SK-N-SH treated with all-trans-retinoic acid at 6 μM for 48 hours (cell line): ENCODE measurements at regions not wholly inside any gene's neighbourhood (a gene's known extent, or its start where the extent isn't known, plus 50 kb on each side); places are given as distances from the start of the nearest gene placed in this dataset.

Source experiments
- ATAC-seq: fragments of 200-7000 bp; cut with Tn5 transposase; 3 replicates; pipeline ENCODE4 v1.9.1; 2020; ENCODE audit warnings: mild to moderate bottlenecking, moderate library complexity
- ARNTL ChIP-seq: fragments of 450-650 bp; formaldehyde crosslinking; IDR thresholded peaks from 2 replicates; pipeline ENCODE4 v1.5.0; 2020; ENCODE audit warnings: low read depth, mild to moderate bottlenecking, moderate library complexity, borderline replicate concordance
- BACH2 ChIP-seq: fragments of 250-450 bp; sonication (Bioruptor Pico); IDR thresholded peaks from 2 replicates; pipeline ENCODE4 v1.9.0; 2021; ENCODE audit warnings: mild to moderate bottlenecking, borderline replicate concordance
- CREB5 ChIP-seq: fragments of 250-450 bp; sonication (Bioruptor Pico); IDR thresholded peaks from 2 replicates; pipeline ENCODE4 v1.5.1; 2020; ENCODE audit warnings: low read depth, mild to moderate bottlenecking, moderate library complexity
- CSDC2 ChIP-seq: fragments of 250-450 bp; sonication (Bioruptor Pico); IDR thresholded peaks from 2 replicates; pipeline ENCODE4 v1.5.0; 2020; ENCODE audit warnings: mild to moderate bottlenecking, moderate library complexity
- ESRRG ChIP-seq: fragments of 250-450 bp; sonication (Bioruptor Pico); IDR thresholded peaks from 2 replicates; pipeline ENCODE4 v1.6.1; 2021; ENCODE audit warnings: mild to moderate bottlenecking
- GLIS3 ChIP-seq: fragments of 250-450 bp; sonication (Bioruptor Pico); IDR thresholded peaks from 2 replicates; pipeline ENCODE4 v1.5.0; 2020; ENCODE audit warnings: mild to moderate bottlenecking, moderate library complexity
- ISL1 ChIP-seq: fragments of 250-450 bp; sonication (Bioruptor Pico); IDR thresholded peaks from 2 replicates; pipeline ENCODE4 v2.1.2; 2022; ENCODE audit warnings: mild to moderate bottlenecking, moderate library complexity
- OSR1 ChIP-seq: fragments of 250-450 bp; sonication (Bioruptor Pico); IDR thresholded peaks from 2 replicates; pipeline ENCODE4 v1.8.0; 2022; ENCODE audit warnings: moderate library complexity, mild to moderate bottlenecking, inconsistent platforms
- POU6F1 ChIP-seq: fragments of 250-450 bp; sonication (Bioruptor Pico); IDR thresholded peaks from 2 replicates; pipeline ENCODE4 v1.8.0; 2021; ENCODE audit warnings: low read depth, mild to moderate bottlenecking, moderate library complexity, borderline replicate concordance
- PPARA ChIP-seq: fragments of 250-450 bp; sonication (Bioruptor Pico); IDR thresholded peaks from 2 replicates; pipeline ENCODE4 v1.5.0; 2020; ENCODE audit warnings: mild to moderate bottlenecking, borderline replicate concordance
- SNAI2 ChIP-seq: fragments of 250-450 bp; sonication (Bioruptor Pico); IDR thresholded peaks from 2 replicates; pipeline ENCODE4 v1.5.0; 2020; ENCODE audit warnings: mild to moderate bottlenecking, moderate library complexity
- TCF4 ChIP-seq: fragments of 250-450 bp; sonication (Bioruptor Pico); IDR thresholded peaks from 2 replicates; pipeline ENCODE4 v1.8.0; 2021; ENCODE audit warnings: mild to moderate bottlenecking, moderate library complexity, borderline replicate concordance
- TOX ChIP-seq: fragments of 250-450 bp; sonication (Bioruptor Pico); IDR thresholded peaks from 2 replicates; pipeline ENCODE4 v1.8.0; 2021; ENCODE audit warnings: mild to moderate bottlenecking, moderate library complexity, borderline replicate concordance
- TSHZ2 ChIP-seq: fragments of 250-450 bp; sonication (Bioruptor Pico); IDR thresholded peaks from 2 replicates; pipeline ENCODE4 v1.5.0; 2020; ENCODE audit warnings: mild to moderate bottlenecking, moderate library complexity
- ZC3H10 ChIP-seq: fragments of 250-450 bp; sonication (Bioruptor Pico); IDR thresholded peaks from 2 replicates; pipeline ENCODE4 v1.5.1; 2021; ENCODE audit warnings: mild to moderate bottlenecking, moderate library complexity
- ZFP3 ChIP-seq: fragments of 250-450 bp; sonication (Bioruptor Pico); IDR thresholded peaks from 2 replicates; pipeline ENCODE4 v1.5.0; 2020; ENCODE audit warnings: mild to moderate bottlenecking, moderate library complexity
- ZNF565 ChIP-seq: fragments of 450-650 bp; formaldehyde crosslinking; conservative IDR thresholded peaks from 2 replicates; pipeline ENCODE4 v1.5.0; 2020; ENCODE audit warnings: low read depth, mild to moderate bottlenecking, moderate library complexity
- ZNF70 ChIP-seq: fragments of 450-650 bp; formaldehyde crosslinking; IDR thresholded peaks from 2 replicates; pipeline ENCODE4 v1.5.0; 2020; ENCODE audit warnings: mild to moderate bottlenecking, moderate library complexity
- ZNF8 ChIP-seq: fragments of 450-650 bp; formaldehyde crosslinking; IDR thresholded peaks from 2 replicates; pipeline ENCODE4 v1.5.0; 2020; ENCODE audit warnings: mild to moderate bottlenecking, moderate library complexity
- TF ChIP-seq, protein P1 (sequence below): fragments of 250-450 bp; sonication (Bioruptor Pico); IDR thresholded peaks from 2 replicates; pipeline ENCODE4 v1.8.0; 2020; ENCODE audit warnings: mild to moderate bottlenecking, moderate library complexity, borderline replicate concordance

DNA sequence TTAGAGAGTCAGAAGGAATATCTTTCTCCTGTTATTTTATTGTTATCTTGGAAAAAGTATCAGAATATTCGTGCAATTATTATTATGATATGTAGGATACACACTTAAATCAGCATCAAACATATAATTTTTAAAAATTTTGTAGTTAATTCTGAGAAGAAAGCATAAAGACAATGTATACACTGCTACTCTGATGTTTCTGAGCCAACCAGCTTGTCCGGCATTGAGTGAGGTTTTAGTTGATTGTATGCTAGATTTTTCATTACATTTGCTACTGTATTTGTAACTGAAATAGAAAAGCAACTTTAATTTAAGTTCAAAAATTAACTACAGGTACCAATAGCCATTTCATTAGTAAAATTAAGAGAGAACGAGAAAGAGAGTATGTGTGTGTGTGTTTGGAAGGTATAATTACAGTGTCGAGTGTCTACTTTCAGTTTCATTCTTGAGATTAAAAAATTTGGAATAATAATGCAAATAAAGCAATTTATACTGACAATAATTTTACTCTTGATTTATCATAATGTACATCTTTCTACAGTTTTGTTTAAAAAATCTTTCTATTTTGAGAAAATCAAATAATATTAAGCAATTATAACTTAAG, 160.4 kb upstream of the CDH12 start:
- peak; percentile 30; the same call in 1 of the 3 replicates for ATAC-seq

GRCh38 chr5:23012842-23013241, 159.7 kb upstream of the CDH12 start:
- no peak for TF ChIP-seq BACH2 (CRISPR knock-in tag)
- TF ChIP-seq ZFP3: no peak
- TF ChIP-seq ZNF565: no peak
- TF ChIP-seq ZNF8 (CRISPR knock-in tag): no peak
- no peak for TF ChIP-seq CSDC2 (CRISPR knock-in tag)
- TF ChIP-seq ESRRG (CRISPR knock-in tag): no peak
- TF ChIP-seq TSHZ2: no peak
- TF ChIP-seq ZNF70 (CRISPR knock-in tag): no peak
- no peak for TF ChIP-seq TCF4 (CRISPR knock-in tag)
- no peak for TF ChIP-seq SNAI2 (CRISPR knock-in tag)
- no peak for TF ChIP-seq PPARA (CRISPR knock-in tag)
- ATAC-seq: no peak

More for the DNA sequence above, 160.4 kb upstream of the CDH12 start:
- TF ChIP-seq OSR1 (CRISPR knock-in tag) (no peak), ISL1 (CRISPR knock-in tag) (no peak), ZFP3 (no peak), ESRRG (CRISPR knock-in tag) (no peak), ZNF565 (no peak), BACH2 (CRISPR knock-in tag) (no peak), TSHZ2 (no peak), TOX (no peak), TCF4 (CRISPR knock-in tag) (no peak), POU6F1 (CRISPR knock-in tag) (no peak), ZC3H10 (no peak), ARNTL (CRISPR knock-in tag) (no peak), CSDC2 (CRISPR knock-in tag) (no peak), PPARA (CRISPR knock-in tag) (no peak), GLIS3 (no peak), ZNF70 (CRISPR knock-in tag) (no peak), CREB5 (no peak), SNAI2 (CRISPR knock-in tag) (no peak)
- TF ChIP-seq, protein P1, sequence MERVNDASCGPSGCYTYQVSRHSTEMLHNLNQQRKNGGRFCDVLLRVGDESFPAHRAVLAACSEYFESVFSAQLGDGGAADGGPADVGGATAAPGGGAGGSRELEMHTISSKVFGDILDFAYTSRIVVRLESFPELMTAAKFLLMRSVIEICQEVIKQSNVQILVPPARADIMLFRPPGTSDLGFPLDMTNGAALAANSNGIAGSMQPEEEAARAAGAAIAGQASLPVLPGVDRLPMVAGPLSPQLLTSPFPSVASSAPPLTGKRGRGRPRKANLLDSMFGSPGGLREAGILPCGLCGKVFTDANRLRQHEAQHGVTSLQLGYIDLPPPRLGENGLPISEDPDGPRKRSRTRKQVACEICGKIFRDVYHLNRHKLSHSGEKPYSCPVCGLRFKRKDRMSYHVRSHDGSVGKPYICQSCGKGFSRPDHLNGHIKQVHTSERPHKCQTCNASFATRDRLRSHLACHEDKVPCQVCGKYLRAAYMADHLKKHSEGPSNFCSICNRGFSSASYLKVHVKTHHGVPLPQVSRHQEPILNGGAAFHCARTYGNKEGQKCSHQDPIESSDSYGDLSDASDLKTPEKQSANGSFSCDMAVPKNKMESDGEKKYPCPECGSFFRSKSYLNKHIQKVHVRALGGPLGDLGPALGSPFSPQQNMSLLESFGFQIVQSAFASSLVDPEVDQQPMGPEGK (CRISPR knock-in tag): no peak
